OCI-LY3 (cell line): ENCODE measurements at regions not wholly inside any gene's neighbourhood (a gene's known extent, or its start where the extent isn't known, plus 50 kb on each side); places are given as distances from the start of the nearest gene placed in this dataset.

Source experiments
- H2AFZ ChIP-seq: fragments of 200-600, 300-600 bp; shearing (Covaris generic); 2 replicates; pipeline ENCODE4 v1.6.0; 2014; ENCODE audit warnings: antibody characterized with exemption, low read depth, low read length
- H3K27ac ChIP-seq: fragments of 200-600, 300-600 bp; sonication (generic); 2 replicates; pipeline ENCODE4 v1.5.1; 2014; ENCODE audit warnings: mild to moderate bottlenecking, low read length, moderate library complexity, mixed read lengths
- H3K27me3 ChIP-seq: fragments of 200-600, 300-600 bp; sonication (generic); 2 replicates; pipeline ENCODE4 v1.6.1; 2014; ENCODE audit warnings: low read depth, low read length, mixed read lengths
- H3K36me3 ChIP-seq: fragments of 200-600, 300-600 bp; sonication (generic); replicated peaks from 2 replicates; pipeline ENCODE3; 2014; ENCODE audit warnings: low read depth, low read length, mixed read lengths
- H3K4me1 ChIP-seq: fragments of 300-600, 200-600 bp; sonication (generic); 2 replicates; pipeline ENCODE4 v1.6.1; 2014; ENCODE audit warnings: low read length, mixed read lengths
- H3K4me2 ChIP-seq: fragments of 200-600, 300-600 bp; sonication (generic); 2 replicates; pipeline ENCODE4 v1.6.1; 2014; ENCODE audit warnings: low read length, mixed read lengths
- H3K4me3 ChIP-seq: fragments of 300-600, 200-600 bp; sonication (generic); 2 replicates; pipeline ENCODE4 v1.5.1; 2014; ENCODE audit warnings: antibody characterized with exemption, mild to moderate bottlenecking, low read length, moderate library complexity
- H3K79me2 ChIP-seq: fragments of 300-600, 200-600 bp; shearing (Covaris generic); 2 replicates; pipeline ENCODE4 v1.6.1; 2014; ENCODE audit warnings: mild to moderate bottlenecking, low read length, mixed read lengths
- H3K9ac ChIP-seq: fragments of 300-600, 200-600 bp; shearing (Covaris generic); 2 replicates; pipeline ENCODE4 v1.6.0; 2014; ENCODE audit warnings: mild to moderate bottlenecking, low read length, moderate library complexity
- H3K9me3 ChIP-seq: fragments of 200-600, 300-600 bp; shearing (Covaris generic); 2 replicates; pipeline ENCODE4 v1.6.1; 2014; ENCODE audit warnings: low read length, mixed read lengths; ENCODE audit not compliant: insufficient read depth
- H4K20me1 ChIP-seq: fragments of 200-600, 300-600 bp; sonication (generic); 2 replicates; pipeline ENCODE4 v1.6.1; 2016; ENCODE audit warnings: low read length, mixed read lengths; ENCODE audit not compliant: insufficient read depth
- CTCF ChIP-seq: fragments of 200-600, 300-600 bp; sonication (generic); IDR thresholded peaks from 2 replicates; pipeline ENCODE4 v1.5.1; 2014; ENCODE audit warnings: antibody characterized with exemption, low read length, low read depth
- EZH2phosphoT487 ChIP-seq: fragments of 200-600 bp; shearing (Covaris generic); IDR thresholded peaks from 2 replicates; pipeline ENCODE4 v1.6.1; 2018; ENCODE audit warnings: antibody characterized with exemption, mixed run types, low read depth

- H3K9ac ChIP-seq: no peak overlapping the region
- no peaks in the 10 kb centered on the region for H3K9me3 ChIP-seq
- no peak overlapping the region for H3K4me3 ChIP-seq
- no peaks in the 10 kb centered on the region for H3K79me2 ChIP-seq
- H3K4me2 ChIP-seq: no peak overlapping the region
- no peak overlapping the region for H3K27ac ChIP-seq
- H2AFZ ChIP-seq: no peak overlapping the region
- peaks cover 5% of the 10 kb centered on the region for H3K4me1 ChIP-seq
- no peaks in the 10 kb centered on the region for H3K27me3 ChIP-seq
- TF ChIP-seq EZH2phosphoT487 (no peak), CTCF (no peak)
- no peaks in the 10 kb centered on the region for H3K36me3 ChIP-seq
- no peaks in the 10 kb centered on the region for H4K20me1 ChIP-seq
Observed at GRCh38 chr5:72010430-72010829, 96.8 kb upstream of the MAP1B start.

- Histone ChIP-seq H3K4me1 (no peaks in the 10 kb centered on the region), H3K27ac (no peak overlapping the region), H3K79me2 (no peaks in the 10 kb centered on the region), H3K36me3 (no peaks in the 10 kb centered on the region), H3K9ac (no peak overlapping the region), H2AFZ (no peak overlapping the region), H4K20me1 (no peaks in the 10 kb centered on the region), H3K4me3 (no peak overlapping the region), H3K27me3 (no peaks in the 10 kb centered on the region), H3K9me3 (no peaks in the 10 kb centered on the region), H3K4me2 (no peak overlapping the region)
- TF ChIP-seq EZH2phosphoT487 (no peak), CTCF (no peak)
Observed at GRCh38 chr5:72012906-72013305, 94.4 kb upstream of the MAP1B start.

GRCh38 chr5:72013766-72014624, 93.3 kb upstream of the MAP1B start:
- Histone ChIP-seq H3K9me3 (no peaks in the 10 kb centered on the region), H2AFZ (no peak overlapping the region), H3K36me3 (no peaks in the 10 kb centered on the region), H3K27ac (no peak overlapping the region), H3K4me2 (no peak overlapping the region), H3K4me3 (no peak overlapping the region), H3K27me3 (no peaks in the 10 kb centered on the region), H3K9ac (no peak overlapping the region), H3K79me2 (no peaks in the 10 kb centered on the region), H3K4me1 (peaks cover 2% of the 10 kb centered on the region; the same call in 1 of the 2 replicates), H4K20me1 (no peaks in the 10 kb centered on the region)
- TF ChIP-seq CTCF (no peak), EZH2phosphoT487 (no peak)

DNA sequence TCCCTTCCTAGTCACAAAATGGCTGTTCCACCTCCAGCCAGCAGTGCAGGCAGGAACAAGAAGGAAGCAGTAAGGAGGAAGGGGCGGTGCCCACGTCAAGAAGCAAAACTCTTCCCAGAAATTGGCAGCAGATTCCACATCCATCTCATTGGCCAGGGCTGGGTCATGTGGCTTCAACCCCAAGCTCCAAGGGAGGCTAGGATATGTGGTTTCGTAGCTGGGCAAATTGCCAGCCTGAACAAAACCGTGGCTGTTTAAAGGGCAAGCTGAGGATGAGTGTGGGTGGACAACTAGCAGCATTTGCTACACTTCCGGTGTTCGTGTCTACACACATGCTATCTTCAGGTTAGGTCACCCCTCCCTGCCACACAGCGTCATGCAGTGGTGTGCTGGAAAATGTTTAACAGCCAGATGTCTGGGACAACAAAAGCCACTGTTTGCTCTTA, 92.1 kb upstream of the MAP1B start:
- Histone ChIP-seq H4K20me1 (no peaks in the 10 kb centered on the region), H3K79me2 (no peaks in the 10 kb centered on the region), H3K4me2 (no peak overlapping the region), H3K4me3 (no peak overlapping the region), H3K36me3 (no peaks in the 10 kb centered on the region), H3K9me3 (no peaks in the 10 kb centered on the region), H3K4me1 (peaks cover 2% of the 10 kb centered on the region; the same call in 1 of the 2 replicates), H3K27ac (no peak overlapping the region), H3K27me3 (no peaks in the 10 kb centered on the region), H2AFZ (no peak overlapping the region), H3K9ac (no peak overlapping the region)
- no peak for TF ChIP-seq EZH2phosphoT487
- no peak for TF ChIP-seq CTCF
